ENCODE measurements at regions not wholly inside any gene's neighbourhood (a gene's known extent, or its start where the extent isn't known, plus 50 kb on each side); places are given as distances from the start of the nearest gene placed in this dataset.

- in situ Hi-C loops (cut with HindIII; ENCODE audit: low sequenced_read_pairs), result no loop called here
Observed at GRCh38 chr2:49219741-49220140, 65.4 kb upstream of the FSHR start.

GRCh38 chr2:49210191-49210590 lies 55.9 kb upstream of the FSHR start:
- in situ Hi-C loops (cut with HindIII; ENCODE audit: low sequenced_read_pairs), result no loop called here

- in situ Hi-C loops (cut with HindIII; ENCODE audit: low sequenced_read_pairs), result no loop called here
Observed at GRCh38 chr2:49207204-49207603, 52.9 kb upstream of the FSHR start.
